HL-60 (cell line): ENCODE measurements at regions not wholly inside any gene's neighbourhood (a gene's known extent, or its start where the extent isn't known, plus 50 kb on each side); places are given as distances from the start of the nearest gene placed in this dataset.
"Not testable (repeated sequence)": the region's sequence is repeated elsewhere in the genome, so short reads cannot be mapped to it uniquely, and the experiment has no call there.

Experiments used
- POLR2AphosphoS5 ChIP-seq: IDR thresholded peaks from 2 replicates; pipeline ENCODE4 v1.6.1; 2012; ENCODE audit warnings: low read depth
- TF ChIP-seq, protein P1 (sequence below): IDR thresholded peaks from one replicate; pipeline ENCODE4 v1.5.1; 2011; ENCODE audit warnings: low read length, control low read depth, inconsistent platforms; ENCODE audit not compliant: insufficient read depth

DNA sequence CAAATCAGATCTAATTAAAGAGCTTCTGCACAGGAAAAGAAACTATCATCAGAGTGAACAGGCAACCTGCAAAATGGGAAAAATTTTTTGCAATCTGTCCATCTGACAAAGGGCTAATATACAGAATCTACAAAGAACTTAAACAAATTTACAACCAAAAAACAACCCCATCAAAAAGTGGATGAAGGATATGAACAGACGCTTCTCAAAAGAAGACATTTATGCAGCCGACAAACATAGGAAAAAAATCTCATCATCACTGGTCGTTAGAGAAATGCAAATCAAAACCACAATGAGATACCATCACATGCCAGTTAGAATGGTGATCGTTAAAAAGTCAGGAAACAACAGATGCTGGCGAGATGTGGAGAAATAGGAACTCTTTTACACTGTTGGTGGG is 169.9 kb upstream of the ZNF608 start:
- TF ChIP-seq, protein P1, sequence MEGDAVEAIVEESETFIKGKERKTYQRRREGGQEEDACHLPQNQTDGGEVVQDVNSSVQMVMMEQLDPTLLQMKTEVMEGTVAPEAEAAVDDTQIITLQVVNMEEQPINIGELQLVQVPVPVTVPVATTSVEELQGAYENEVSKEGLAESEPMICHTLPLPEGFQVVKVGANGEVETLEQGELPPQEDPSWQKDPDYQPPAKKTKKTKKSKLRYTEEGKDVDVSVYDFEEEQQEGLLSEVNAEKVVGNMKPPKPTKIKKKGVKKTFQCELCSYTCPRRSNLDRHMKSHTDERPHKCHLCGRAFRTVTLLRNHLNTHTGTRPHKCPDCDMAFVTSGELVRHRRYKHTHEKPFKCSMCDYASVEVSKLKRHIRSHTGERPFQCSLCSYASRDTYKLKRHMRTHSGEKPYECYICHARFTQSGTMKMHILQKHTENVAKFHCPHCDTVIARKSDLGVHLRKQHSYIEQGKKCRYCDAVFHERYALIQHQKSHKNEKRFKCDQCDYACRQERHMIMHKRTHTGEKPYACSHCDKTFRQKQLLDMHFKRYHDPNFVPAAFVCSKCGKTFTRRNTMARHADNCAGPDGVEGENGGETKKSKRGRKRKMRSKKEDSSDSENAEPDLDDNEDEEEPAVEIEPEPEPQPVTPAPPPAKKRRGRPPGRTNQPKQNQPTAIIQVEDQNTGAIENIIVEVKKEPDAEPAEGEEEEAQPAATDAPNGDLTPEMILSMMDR = not testable (repeated sequence)
- not testable (repeated sequence) for TF ChIP-seq POLR2AphosphoS5
